Activated CD4-positive, alpha-beta T cell treated with anti-CD3 and anti-CD28 coated beads, Interleukin-2, amount 10 ng/mL, durations not matched to agents 7 days and 5 days (primary cell): ENCODE measurements at regions not wholly inside any gene's neighbourhood (a gene's known extent, or its start where the extent isn't known, plus 50 kb on each side); places are given as distances from the start of the nearest gene placed in this dataset.
A peak's percentile ranks its signal among the peaks of the same experiment; 100 is the strongest.
"Not testable (repeated sequence)": the region's sequence is repeated elsewhere in the genome, so short reads cannot be mapped to it uniquely, and the experiment has no call there.

Source experiments
- CTCF ChIA-PET: fragments of 350-600 bp; sonication (Branson Sonifier 250); formaldehyde crosslinking; loops from one replicate; lab custom pipeline; 2021; ENCODE audit warnings: antibody characterized with exemption; lab: Charles Lee
- POLR2A ChIA-PET: fragments of 350-600 bp; sonication (Branson Sonifier 250); formaldehyde crosslinking; loops from one replicate; lab custom pipeline; 2021; ENCODE audit warnings: antibody characterized with exemption; lab: Charles Lee
- DNase-seq: peaks from one replicate; pipeline ENCODE4 v3.0.0-alpha.2; 2020
- H3K27ac Mint-ChIP-seq: one replicate; pipeline ENCODE4 v1.8.0; 2021; ENCODE audit warnings: mild to moderate bottlenecking, moderate library complexity, mixed read lengths
- H3K27me3 Mint-ChIP-seq: one replicate; pipeline ENCODE4 v1.8.0; 2021; ENCODE audit warnings: mixed read lengths
- H3K36me3 Mint-ChIP-seq: one replicate; pipeline ENCODE4 v1.8.0; 2021; ENCODE audit warnings: low read depth, mixed read lengths
- H3K4me1 Mint-ChIP-seq: one replicate; pipeline ENCODE4 v1.8.0; 2021; ENCODE audit warnings: mixed read lengths
- H3K4me3 Mint-ChIP-seq: one replicate; pipeline ENCODE4 v1.8.0; 2021; ENCODE audit warnings: mild to moderate bottlenecking, moderate library complexity, mixed read lengths
- H3K9me3 Mint-ChIP-seq: one replicate; pipeline ENCODE4 v1.8.0; 2021; ENCODE audit warnings: mixed read lengths

DNA sequence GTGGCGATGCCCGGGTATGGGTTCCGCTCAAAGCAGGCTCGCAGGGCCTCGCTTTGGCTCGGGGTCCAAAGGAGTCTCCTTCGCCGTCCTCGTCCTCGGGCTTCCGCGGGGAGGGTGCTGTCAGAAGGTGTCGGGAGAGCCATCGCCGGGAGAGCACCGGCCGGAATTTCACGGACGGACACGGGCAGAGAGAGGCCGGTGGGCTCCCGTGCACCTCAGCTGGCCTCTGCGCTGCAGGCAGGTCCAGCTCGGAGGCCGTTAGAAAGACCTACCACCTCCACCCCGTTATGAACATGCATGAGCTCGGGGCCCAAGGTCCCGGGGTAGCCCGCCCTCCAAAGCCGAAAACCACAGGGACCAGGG lies 1846.0 kb upstream of the DEFB115 start:
- DNase-seq, H3K27me3 Mint-ChIP-seq, CTCF ChIA-PET, POLR2A ChIA-PET, H3K36me3 Mint-ChIP-seq, H3K27ac Mint-ChIP-seq, H3K4me1 Mint-ChIP-seq: not testable (repeated sequence)
- H3K4me3 Mint-ChIP-seq, result peak overlapping the region; percentile 26
- H3K9me3 Mint-ChIP-seq, result peaks cover 34% of the 10 kb centered on the region

DNA sequence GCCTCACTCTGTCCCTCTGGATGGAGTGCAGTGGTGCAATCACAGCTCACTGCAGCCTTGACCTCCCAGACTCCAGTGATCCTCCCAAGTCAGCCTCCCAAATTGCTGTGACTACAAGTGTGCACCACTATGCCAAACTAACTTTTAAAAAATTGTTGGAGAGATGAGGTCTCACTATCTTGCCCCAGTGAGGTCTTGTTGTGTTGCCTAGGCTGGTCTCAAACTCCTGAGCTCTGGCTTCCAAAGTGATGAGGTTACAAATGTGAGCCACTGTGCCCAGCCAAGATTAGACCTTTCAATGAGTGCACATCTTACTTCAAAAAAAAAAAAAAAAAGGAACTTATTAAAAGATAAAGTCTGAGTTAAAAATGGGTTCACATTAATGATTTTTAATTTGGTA lies 1838.1 kb upstream of the DEFB115 start:
- Mint-ChIP-seq H3K36me3 (no peaks in the 10 kb centered on the region), H3K4me1 (no peaks in the 10 kb centered on the region), H3K4me3 (no peak overlapping the region), H3K27ac (no peak overlapping the region), H3K27me3 (no peaks in the 10 kb centered on the region), H3K9me3 (peaks cover 11% of the 10 kb centered on the region)
- ChIA-PET POLR2A (no interaction called here), CTCF (interaction anchor here (0.7 kb wide), 1 partner anchor 11 kb away, joined by 5 read pairs; no protein-coding TSS in a partner anchor)
- no peak for DNase-seq

DNA sequence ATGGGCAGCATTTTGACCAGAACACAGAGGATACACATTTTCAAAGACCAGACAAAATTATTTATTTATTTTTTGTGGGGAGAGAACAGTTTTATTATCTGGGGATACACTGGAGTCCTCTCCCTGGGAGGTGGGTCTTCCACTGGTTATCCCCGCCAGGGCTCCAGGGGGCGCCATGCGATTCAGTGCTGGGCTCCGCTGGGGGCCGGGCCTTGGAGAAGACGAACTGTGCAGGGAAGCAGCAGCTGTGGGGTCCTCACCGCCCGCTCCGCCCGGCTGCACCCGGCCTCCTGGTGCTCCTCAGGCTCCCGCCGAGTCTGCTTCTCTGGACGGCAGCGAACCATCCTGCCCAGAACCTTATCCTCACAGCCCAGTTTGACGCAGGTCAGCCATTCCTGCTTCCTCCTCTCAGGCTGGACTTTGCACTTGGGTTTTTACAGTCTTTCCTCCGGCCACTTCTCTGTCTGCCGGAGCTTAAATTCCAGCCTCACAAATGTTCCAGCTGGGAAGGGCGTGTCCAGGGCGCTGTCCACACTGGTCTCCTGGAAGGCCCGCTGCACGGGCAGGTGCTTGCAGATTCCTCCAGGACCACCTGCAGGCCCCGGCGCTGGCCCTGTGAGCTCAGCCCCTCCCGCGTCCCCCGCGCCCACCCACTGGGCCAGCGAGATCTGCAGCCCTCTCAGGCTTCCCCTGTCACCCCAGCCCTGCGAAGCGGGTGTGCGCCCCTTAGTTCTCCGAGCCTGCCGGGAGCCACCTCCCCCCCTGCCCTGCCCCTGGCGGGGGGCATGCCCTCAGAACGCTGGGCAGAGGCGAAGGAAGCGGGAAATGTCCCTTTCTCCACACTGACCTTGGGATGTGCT lies 1830.0 kb upstream of the DEFB115 start:
- Mint-ChIP-seq H3K9me3 (peaks cover 2% of the 10 kb centered on the region), H3K4me1 (no peaks in the 10 kb centered on the region), H3K36me3 (no peaks in the 10 kb centered on the region), H3K4me3 (no peak overlapping the region), H3K27ac (no peak overlapping the region), H3K27me3 (peaks cover 4% of the 10 kb centered on the region)
- no peak for DNase-seq
- ChIA-PET POLR2A (no interaction called here), CTCF (no interaction called here)

DNA sequence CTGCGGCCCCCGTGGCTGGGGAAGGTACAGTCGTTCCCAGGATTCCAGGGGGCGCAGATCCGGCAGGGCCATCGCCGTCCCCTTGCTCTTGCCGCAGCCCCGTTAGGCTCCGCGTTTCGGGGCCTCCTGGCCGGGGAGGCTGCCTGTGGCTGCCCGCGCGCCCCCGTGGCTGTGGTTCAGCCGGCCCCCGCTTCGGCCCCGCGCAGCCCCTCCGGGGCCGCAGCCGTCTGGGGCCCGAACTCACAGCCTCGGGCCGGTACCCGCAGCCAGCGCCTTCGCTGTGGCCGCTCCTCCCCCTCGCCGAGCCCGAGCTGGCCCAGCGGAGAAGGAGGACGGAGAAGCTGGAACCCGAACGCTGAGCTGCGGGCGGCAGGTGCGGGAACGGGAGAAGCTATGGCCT lies 1826.9 kb upstream of the DEFB115 start:
- ChIA-PET POLR2A (no interaction called here), CTCF (no interaction called here)
- Mint-ChIP-seq H3K36me3 (no peaks in the 10 kb centered on the region), H3K27ac (no peak overlapping the region), H3K4me3 (no peak overlapping the region), H3K27me3 (peaks cover 4% of the 10 kb centered on the region), H3K9me3 (peaks cover 2% of the 10 kb centered on the region), H3K4me1 (no peaks in the 10 kb centered on the region)
- no peak for DNase-seq

DNA sequence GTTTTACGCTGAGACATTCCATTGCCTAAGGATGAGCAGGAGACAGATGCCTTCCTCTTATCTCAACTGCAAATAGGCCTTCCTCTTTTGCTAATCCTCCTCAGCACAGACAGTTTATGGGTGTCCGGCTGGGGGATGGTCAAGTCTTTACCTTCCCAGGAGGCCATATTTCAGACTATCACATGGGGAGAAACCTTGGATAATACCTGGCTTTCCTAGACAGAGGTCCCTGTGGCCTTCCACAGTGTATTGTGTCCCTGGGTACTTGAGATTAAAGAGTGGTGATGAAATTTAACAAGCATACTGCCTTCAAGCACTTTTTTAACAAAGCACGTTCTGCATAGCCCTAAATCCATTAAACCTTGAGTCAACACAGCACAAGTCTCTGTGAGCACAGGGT lies 1816.7 kb upstream of the DEFB115 start:
- DNase-seq, H3K27ac Mint-ChIP-seq, H3K4me3 Mint-ChIP-seq, CTCF ChIA-PET, H3K36me3 Mint-ChIP-seq, POLR2A ChIA-PET, H3K27me3 Mint-ChIP-seq, H3K4me1 Mint-ChIP-seq, H3K9me3 Mint-ChIP-seq: not testable (repeated sequence)

DNA sequence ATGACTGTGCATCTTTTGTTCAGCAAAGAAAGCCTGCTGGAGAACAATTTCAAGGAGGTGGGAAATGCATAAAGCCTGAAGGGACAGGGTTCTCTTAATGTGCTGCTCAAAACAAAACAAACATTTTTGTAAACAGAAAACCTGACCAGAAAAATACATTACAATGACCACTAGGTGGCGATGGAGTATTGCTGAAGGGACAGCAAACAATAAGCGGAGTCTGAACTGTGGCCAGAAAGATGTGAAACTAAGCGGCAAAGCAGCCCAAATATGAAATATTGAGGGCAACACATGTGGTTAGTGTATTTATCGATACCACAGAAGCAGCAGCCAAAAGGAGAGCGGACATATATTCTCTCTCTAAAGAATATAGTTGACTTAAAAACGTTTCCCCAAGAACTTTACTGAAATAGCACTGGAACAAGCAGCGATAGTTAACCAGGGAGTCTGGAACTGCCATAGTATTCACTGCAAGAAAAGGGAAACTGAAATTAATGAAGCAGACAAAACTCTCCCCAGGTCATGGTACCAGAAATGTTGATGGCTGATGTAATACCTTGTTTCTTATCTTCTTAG lies 1814.2 kb upstream of the DEFB115 start:
- H3K27ac Mint-ChIP-seq, H3K4me1 Mint-ChIP-seq, H3K4me3 Mint-ChIP-seq, CTCF ChIA-PET, POLR2A ChIA-PET, H3K36me3 Mint-ChIP-seq, H3K27me3 Mint-ChIP-seq, H3K9me3 Mint-ChIP-seq: not testable (repeated sequence)
- DNase-seq, result peak; percentile 40

DNA sequence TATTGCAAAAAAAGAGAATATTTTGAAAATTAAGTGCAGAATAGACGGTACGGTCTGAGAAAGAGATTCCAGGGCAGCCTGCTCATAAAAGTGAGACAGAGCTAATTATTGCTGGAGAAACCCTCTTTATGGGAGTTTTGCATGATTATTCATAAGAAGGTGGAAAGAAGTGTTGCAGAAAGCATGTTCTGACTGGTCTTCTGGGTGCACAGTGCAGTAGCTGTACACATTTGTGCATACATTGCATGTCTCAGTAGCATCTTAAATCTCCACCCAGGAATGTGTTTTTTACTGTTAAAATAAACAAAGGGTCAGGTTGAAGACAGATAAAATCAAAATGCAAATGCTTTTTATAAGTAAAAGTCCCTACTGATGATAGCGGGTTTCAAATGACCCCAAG lies 1813.6 kb upstream of the DEFB115 start:
- peaks cover 2% of the 10 kb centered on the region for H3K4me1 Mint-ChIP-seq
- CTCF ChIA-PET, result no interaction called here
- H3K9me3 Mint-ChIP-seq, result peaks cover 3% of the 10 kb centered on the region
- POLR2A ChIA-PET, result no interaction called here
- no peak for DNase-seq
- H3K36me3 Mint-ChIP-seq, result no peaks in the 10 kb centered on the region
- H3K4me3 Mint-ChIP-seq, result no peak overlapping the region
- H3K27ac Mint-ChIP-seq, result no peak overlapping the region
- no peaks in the 10 kb centered on the region for H3K27me3 Mint-ChIP-seq

DNA sequence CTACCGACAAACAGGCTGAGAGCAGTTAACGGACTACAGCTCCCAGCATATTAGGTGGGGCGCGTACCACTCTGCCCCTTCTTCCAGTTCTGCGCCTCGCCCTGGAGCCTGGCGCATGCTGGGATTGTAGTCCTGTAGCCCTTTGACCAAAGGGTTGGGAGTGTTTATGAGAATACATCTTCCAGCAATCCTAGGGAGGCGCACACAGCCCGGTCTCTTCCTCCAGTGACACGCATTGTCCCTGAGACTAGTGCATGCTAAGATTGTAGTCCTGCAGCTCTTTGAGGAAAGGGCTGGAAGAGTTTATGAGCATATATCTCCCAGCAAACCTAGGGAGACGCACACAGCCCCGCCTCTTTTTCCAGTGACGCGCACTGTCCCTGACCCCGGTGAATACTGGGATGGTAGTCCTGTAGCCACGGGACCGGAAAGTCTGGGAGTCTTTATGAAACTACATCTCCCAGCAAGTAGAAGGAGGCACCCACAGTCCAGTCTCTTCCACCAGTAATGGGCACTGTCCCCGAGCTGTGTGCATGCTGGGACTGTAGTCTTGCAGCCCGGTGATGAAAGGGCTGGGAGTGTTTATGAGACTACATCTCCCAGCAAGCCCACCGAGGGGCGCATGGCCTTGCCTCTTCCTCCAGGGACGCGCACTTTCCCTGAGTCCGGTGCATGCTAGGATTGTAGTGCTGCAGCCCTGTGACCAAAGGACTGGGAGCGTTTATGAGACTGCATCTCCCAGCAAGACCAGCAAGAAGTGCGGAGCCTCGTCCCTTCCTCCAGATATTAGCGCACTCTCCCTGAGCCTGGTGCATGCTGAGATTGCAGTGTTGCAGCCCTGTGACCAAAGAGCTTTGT lies 1812.2 kb upstream of the DEFB115 start:
- POLR2A ChIA-PET, H3K27me3 Mint-ChIP-seq, H3K36me3 Mint-ChIP-seq, H3K27ac Mint-ChIP-seq, CTCF ChIA-PET, H3K9me3 Mint-ChIP-seq, H3K4me1 Mint-ChIP-seq: not testable (repeated sequence)
- peak overlapping the region; percentile 53 for H3K4me3 Mint-ChIP-seq
- peak; percentile 19 for DNase-seq

DNA sequence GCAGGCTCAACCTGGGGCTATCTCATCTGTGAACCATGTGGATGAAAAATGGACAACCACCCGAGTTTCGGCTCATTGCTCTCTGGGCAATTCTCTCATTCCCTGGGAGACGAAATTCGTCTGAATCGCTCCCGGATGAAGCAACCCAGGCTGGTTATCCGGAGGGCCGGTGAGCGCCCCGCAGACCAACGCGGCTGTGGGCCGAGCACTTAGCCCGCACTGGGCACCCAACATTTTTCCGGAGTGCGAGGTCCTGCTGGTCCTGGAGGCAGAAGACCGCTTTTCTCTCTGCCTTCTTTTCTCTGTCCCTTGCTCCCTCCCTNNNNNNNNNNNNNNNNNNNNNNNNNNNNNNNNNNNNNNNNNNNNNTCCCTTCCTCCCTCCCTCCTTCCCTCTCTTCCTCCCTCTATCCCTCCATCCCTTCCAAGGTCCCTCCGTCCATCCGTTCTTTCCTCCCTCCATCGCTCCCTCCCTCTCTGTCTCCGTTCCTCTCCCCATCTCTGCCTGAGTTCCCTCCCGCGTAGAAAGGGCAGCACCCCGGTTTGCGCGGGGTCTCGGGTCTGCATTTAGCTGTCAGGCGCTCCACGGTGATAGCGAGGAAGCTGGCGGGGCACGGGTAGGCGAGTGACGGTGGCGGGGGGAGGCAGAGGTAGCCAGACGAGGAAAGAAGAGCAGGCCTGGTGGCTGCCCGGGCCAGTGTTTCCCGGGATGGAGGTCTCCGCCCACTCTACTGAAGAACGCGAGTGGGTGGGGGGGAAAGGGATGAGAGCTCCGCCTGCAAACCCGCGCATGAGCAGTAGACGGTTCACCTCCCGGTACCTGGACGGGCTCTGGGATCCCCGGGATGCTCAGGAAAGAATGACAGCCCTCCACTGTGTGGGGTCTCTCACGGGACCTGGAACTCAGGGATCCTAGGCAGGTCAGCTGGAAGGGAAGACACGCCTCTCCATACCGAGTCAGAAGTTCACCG lies 1809.7 kb upstream of the DEFB115 start:
- POLR2A ChIA-PET, H3K4me3 Mint-ChIP-seq, H3K36me3 Mint-ChIP-seq, H3K9me3 Mint-ChIP-seq, H3K4me1 Mint-ChIP-seq, H3K27me3 Mint-ChIP-seq, CTCF ChIA-PET, DNase-seq, H3K27ac Mint-ChIP-seq: not testable (repeated sequence)

DNA sequence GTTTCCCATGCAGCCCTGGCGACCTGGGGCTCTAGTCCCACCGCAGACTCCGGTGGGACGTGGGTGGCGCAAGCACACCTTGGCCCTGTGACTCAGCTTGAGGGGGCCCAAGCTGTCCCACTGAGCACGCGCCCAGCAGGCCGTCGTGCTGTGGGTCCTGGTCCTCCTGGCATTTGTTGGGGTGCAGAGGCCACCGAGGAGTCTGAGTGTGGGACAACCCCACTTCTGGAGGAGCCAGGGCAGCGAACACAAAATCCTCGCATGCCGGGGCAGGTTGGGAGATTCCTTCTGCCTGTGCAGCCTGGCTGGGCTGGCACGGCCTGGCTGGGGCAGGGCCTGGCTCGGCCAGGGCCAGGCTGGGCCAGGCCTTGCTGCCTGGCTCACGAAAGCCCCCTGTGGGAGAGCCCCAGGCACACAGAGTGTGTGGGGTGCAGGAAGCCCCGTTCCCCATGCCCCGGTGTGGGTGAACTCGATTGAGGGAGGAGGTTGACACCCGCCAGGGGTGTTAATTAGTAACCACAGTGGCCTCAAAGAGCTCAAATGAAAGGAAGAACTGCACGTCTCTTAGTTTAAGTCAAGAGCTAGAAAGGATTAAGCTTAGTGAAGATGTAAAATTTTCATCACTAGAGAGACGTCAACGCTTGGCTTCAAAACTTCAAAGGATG lies 1808.5 kb upstream of the DEFB115 start:
- DNase-seq, result no peak

DNA sequence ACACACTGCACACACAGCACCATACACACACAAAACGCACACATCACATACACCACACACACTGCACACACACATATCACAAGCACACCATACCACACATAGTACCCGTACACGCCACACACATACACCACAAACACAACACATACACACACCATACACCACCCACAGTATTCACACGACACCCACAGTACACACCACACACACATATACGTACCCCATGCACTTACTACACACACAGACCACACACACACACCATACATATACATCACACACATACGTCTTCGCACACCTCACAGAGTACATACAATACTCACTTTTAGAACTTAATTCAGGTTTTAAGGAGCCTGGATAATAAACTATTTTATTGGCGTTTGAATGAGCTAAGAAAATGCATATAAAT lies 1805.3 kb upstream of the DEFB115 start:
- ChIA-PET CTCF (no interaction called here), POLR2A (no interaction called here)
- no peak for DNase-seq
- no peaks in the 10 kb centered on the region for H3K36me3 Mint-ChIP-seq
- H3K4me1 Mint-ChIP-seq, result no peaks in the 10 kb centered on the region
- no peak overlapping the region for H3K27ac Mint-ChIP-seq
- no peaks in the 10 kb centered on the region for H3K27me3 Mint-ChIP-seq
- H3K4me3 Mint-ChIP-seq, result no peak overlapping the region
- H3K9me3 Mint-ChIP-seq, result peaks cover 14% of the 10 kb centered on the region

More for the DNA sequence above, 1808.5 kb upstream of the DEFB115 start:
- Mint-ChIP-seq H3K9me3 (peaks cover 11% of the 10 kb centered on the region), H3K27me3 (no peaks in the 10 kb centered on the region), H3K4me1 (no peaks in the 10 kb centered on the region), H3K36me3 (no peaks in the 10 kb centered on the region), H3K27ac (no peak overlapping the region), H3K4me3 (no peak overlapping the region)
- CTCF ChIA-PET, result no interaction called here
- POLR2A ChIA-PET, result no interaction called here
